AG09319 (cell line): ENCODE measurements at regions not wholly inside any gene's neighbourhood (a gene's known extent, or its start where the extent isn't known, plus 50 kb on each side); places are given as distances from the start of the nearest gene placed in this dataset.
"Not testable (repeated sequence)": the region's sequence is repeated elsewhere in the genome, so short reads cannot be mapped to it uniquely, and the experiment has no call there.

ENCODE experiments used
- DNase-seq: peaks from one replicate; pipeline ENCODE4 v3.0.0-alpha.2; 2010; ENCODE audit warnings: low read depth; ENCODE audit errors: extremely low read depth
- TF ChIP-seq, protein P1 (sequence below): IDR thresholded peaks from 2 replicates; pipeline ENCODE4 v1.5.1; 2011; ENCODE audit warnings: low read depth, mild to moderate bottlenecking, inconsistent platforms, low read length, moderate library complexity

DNA sequence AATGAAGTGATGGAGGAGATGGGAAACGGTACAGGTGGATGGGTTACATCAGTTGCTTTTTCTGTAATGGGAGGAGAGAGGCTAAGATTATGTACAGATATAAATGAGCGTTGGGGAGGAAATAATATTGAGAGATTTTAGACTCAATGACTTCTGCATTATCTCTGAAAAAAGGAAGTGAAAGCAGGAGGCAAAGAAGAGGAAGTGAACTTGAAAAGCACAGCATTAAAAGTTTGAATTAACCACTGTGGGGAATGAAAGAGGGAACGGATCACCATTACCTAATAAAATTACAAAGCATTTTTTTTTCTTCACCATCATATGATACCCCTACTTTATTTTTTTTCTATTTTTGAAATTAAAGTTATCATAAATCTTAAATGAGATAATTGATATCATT lies 1025.5 kb downstream of the RPA4 start:
- no peak for DNase-seq
- TF ChIP-seq, protein P1, sequence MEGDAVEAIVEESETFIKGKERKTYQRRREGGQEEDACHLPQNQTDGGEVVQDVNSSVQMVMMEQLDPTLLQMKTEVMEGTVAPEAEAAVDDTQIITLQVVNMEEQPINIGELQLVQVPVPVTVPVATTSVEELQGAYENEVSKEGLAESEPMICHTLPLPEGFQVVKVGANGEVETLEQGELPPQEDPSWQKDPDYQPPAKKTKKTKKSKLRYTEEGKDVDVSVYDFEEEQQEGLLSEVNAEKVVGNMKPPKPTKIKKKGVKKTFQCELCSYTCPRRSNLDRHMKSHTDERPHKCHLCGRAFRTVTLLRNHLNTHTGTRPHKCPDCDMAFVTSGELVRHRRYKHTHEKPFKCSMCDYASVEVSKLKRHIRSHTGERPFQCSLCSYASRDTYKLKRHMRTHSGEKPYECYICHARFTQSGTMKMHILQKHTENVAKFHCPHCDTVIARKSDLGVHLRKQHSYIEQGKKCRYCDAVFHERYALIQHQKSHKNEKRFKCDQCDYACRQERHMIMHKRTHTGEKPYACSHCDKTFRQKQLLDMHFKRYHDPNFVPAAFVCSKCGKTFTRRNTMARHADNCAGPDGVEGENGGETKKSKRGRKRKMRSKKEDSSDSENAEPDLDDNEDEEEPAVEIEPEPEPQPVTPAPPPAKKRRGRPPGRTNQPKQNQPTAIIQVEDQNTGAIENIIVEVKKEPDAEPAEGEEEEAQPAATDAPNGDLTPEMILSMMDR: no peak

DNA sequence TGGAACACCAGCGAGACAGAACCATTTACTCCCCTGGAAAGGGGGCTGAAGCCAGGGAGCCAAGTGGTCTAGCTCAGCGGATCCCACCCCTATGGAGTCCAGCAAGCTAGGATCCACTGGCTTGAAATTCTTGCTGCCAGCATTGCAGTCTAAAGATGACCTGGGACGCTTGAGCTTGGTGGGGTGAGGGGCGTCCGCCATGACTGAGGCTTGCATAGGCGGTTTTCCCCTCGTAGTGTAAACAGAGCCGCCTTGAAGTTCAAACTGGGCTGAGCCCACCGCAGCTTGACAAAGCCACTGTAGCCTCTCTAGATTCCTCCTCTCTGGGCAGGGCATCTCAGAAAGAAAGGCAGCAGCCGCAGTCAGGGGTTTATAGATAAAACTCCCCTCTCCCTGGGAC lies 1031.7 kb downstream of the RPA4 start:
- not testable (repeated sequence) for DNase-seq

DNA sequence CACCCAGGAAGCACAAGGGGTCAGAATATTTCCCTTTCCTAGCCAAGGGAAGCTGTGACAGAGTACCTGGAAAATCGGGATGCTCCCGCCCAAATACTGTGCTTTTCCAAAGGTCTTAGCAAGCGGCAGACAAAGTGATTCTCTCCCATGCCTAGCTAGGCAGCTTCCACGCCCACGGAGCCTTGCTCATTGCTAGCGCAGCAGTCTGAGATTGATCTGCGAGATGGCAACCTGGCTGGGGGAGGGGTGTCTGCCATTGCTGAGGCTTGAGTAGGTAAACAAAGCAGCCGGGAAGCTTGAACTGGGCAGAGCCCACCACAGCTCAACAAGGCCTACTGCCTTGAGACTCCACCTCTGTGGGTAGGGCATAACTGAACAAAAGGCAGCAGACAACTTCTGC lies 1037.5 kb downstream of the RPA4 start:
- not testable (repeated sequence) for DNase-seq

DNA sequence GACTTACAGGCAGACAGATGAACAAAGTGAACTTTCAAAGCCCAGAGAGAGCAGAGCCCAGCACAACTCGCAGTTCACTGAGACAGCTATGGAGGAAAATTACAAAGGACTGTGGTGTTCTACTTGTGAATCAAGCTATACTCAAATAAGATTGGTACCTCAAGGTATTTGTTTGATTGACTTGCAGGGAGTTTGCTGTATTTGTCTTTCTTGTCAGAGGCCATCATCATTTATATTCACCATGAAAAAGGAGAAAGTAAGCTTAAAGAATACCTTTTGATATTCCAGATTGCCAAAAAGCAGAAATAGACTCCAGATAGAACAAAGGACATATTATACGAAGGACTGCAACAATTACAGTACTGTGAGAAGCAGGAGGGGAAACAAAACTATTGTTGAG lies 1047.9 kb downstream of the RPA4 start:
- TF ChIP-seq, protein P1: no peak
- no peak for DNase-seq

DNA sequence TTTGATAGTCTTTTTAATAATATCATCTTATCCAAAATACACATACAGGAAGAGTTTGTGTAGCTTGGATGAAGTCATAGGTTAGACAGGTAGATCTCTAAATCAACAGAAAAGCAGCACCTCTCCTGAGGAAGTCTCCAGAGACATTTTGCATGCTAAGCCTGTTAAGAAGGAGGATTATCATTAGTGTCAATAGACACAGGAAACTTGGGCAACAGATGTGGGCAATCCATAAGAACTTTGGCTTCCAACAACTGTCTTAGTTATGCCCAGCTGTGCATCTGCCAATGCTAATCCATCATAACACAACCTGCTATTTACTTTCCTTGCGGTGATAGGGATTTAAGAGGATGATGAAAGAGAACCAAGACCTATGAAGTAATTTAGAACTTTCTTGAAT lies 1052.6 kb downstream of the RPA4 start:
- TF ChIP-seq, protein P1: no peak
- DNase-seq: no peak

DNA sequence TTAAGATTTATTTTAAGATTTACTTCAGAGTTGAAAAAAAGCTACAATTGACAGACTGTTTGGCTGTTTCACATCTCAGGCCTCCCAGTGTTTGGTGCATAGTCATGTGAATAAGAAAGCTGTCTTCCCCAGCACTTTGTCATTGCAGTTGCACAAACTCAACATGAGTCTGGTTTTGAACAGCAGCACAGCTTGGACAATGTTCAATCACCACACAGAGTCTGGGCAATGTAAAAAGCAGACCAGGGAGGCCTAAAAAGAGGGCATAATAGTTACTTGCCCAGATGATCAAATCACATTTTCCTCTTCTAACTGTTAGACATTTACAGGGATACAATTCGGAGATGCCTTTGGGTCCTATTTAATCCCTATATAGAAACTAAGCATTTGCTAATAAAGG lies 1055.0 kb downstream of the RPA4 start:
- TF ChIP-seq, protein P1: no peak
- DNase-seq: no peak

DNA sequence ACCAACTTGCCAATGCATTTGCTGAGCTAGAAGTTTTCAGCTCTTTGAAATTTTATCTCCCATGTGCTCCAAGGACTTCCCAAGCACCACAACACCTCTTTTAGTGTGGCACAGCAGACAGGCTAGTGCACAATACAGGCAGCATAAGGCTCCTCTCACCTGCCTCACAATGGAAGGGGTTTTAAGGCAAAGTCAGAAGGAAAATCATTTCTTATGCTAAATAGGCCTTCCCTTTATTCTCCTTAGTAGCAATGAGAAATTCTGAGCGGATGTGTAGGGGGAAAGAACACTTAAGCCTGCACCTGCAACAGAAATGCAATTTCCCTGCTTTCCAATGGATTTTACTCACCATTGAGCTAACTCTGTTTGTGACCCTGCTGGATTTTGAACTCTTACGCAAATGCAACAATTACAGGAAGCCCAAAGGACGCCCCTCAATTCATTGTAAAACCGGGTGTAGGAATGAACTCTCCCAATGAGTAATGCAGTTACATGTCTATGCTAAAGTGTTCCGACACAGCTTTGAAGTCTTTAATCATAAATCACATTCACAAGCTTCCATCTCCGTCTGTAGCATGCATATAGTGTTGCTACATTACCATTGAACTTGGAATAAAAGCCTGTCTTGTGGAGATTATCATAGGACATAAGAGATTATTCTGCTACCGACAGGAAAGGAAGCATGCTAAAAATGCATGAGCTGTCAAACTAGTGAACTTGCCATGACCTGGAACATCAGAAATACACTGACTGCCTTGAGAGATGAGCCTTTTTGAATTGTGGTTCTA lies 1084.9 kb downstream of the RPA4 start:
- TF ChIP-seq, protein P1: no peak

DNA sequence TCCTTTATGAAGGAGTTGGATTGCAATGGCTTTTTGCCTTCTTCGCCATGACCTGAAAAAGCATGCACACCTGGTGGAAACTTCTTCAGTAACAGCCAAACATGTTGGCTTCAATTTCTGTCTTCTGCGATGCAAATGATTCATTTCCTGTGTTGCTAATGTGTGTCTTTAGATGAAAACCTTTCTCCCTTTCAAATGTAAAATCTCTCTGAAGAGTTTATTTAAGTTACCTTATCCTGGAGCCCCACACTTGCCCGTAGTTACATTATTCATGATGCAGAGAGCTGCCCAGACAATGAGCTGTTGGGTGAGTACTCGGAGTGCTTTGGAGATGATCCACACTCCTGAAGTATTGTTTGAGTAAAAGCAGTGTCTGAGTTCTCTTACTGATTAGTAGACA lies 1100.9 kb downstream of the RPA4 start:
- TF ChIP-seq, protein P1: no peak
- DNase-seq: no peak

More for the DNA sequence above, 1084.9 kb downstream of the RPA4 start:
- no peak for DNase-seq
